OCI-LY7 (cell line): ENCODE measurements at regions not wholly inside any gene's neighbourhood (a gene's known extent, or its start where the extent isn't known, plus 50 kb on each side); places are given as distances from the start of the nearest gene placed in this dataset.

Experiments used
- BruUV-seq: library from RNA; stranded (reverse); fragments of 400-500 nt; replicated peaks from 2 replicates; lab custom pipeline; 2021; lab: Mats Ljungman, UMichigan
- CTCF ChIA-PET: fragments of 300-600 bp; sonication (Branson Sonifier 250); formaldehyde crosslinking; loops from one replicate; lab custom pipeline; 2022; ENCODE audit warnings: antibody characterized with exemption; ENCODE audit not compliant: unreplicated experiment; lab: Charles Lee
- POLR2A ChIA-PET: fragments of 300-600 bp; sonication (Branson Sonifier 250); formaldehyde crosslinking; loops from one replicate; lab custom pipeline; 2022; ENCODE audit warnings: antibody characterized with exemption; lab: Charles Lee
- DNase-seq: peaks from one replicate; pipeline ENCODE4 v3.0.0-alpha.2; 2015; ENCODE audit warnings: low spot score
- H2AFZ ChIP-seq: fragments of 200-600 bp; sonication (generic), shearing (Covaris generic); 2 replicates; pipeline ENCODE4 v1.6.1; 2014; ENCODE audit warnings: mild to moderate bottlenecking, antibody characterized with exemption, low read length, moderate library complexity
- H3K27ac ChIP-seq: fragments of 200-600 bp; sonication (generic); 2 replicates; pipeline ENCODE4 v1.5.1; 2014; ENCODE audit warnings: mixed run types, low read depth, mild to moderate bottlenecking, moderate library complexity, low read length, inconsistent platforms; ENCODE audit not compliant: poor library complexity, severe bottlenecking
- H3K36me3 ChIP-seq: fragments of 200-600 bp; sonication (generic); 2 replicates; pipeline ENCODE4 v1.6.1; 2014; ENCODE audit warnings: mild to moderate bottlenecking, antibody characterized with exemption, low read length, moderate library complexity, mixed read lengths; ENCODE audit not compliant: insufficient read depth
- H3K4me1 ChIP-seq: fragments of 200-600 bp; sonication (generic); 2 replicates; pipeline ENCODE4 v1.5.1; 2014; ENCODE audit warnings: mild to moderate bottlenecking, low read length; ENCODE audit not compliant: insufficient read depth, poor library complexity, severe bottlenecking
- H3K4me2 ChIP-seq: fragments of 200-600 bp; sonication (generic); 2 replicates; pipeline ENCODE4 v1.6.1; 2014; ENCODE audit warnings: mild to moderate bottlenecking, low read length
- H3K4me3 ChIP-seq: fragments of 200-600 bp; sonication (generic); 2 replicates; pipeline ENCODE4 v1.5.1; 2014; ENCODE audit warnings: mild to moderate bottlenecking, low read depth, low read length; ENCODE audit not compliant: poor library complexity, severe bottlenecking
- H3K79me2 ChIP-seq: fragments of 200-600 bp; sonication (generic); 2 replicates; pipeline ENCODE4 v1.6.1; 2016; ENCODE audit warnings: low read depth, mild to moderate bottlenecking, low read length, moderate library complexity, mixed read lengths; ENCODE audit not compliant: insufficient read depth
- H3K9me2 ChIP-seq: fragments of 200-600 bp; sonication (generic); 2 replicates; pipeline ENCODE4 v1.6.1; 2016; ENCODE audit warnings: mild to moderate bottlenecking, low read length, mixed read lengths; ENCODE audit not compliant: insufficient read depth
- H3K9me3 ChIP-seq: fragments of 200-600 bp; sonication (generic); 2 replicates; pipeline ENCODE4 v1.6.1; 2014; ENCODE audit warnings: mild to moderate bottlenecking, mixed run types, low read length, mixed read lengths
- H4K20me1 ChIP-seq: fragments of 200-600 bp; sonication (generic); 2 replicates; pipeline ENCODE4 v1.6.1; 2014; ENCODE audit warnings: mild to moderate bottlenecking, antibody characterized with exemption, low read length, moderate library complexity, mixed read lengths; ENCODE audit not compliant: insufficient read depth
- EZH2phosphoT487 ChIP-seq: fragments of 200-600 bp; sonication (generic); IDR thresholded peaks from 2 replicates; pipeline ENCODE4 v1.6.1; 2018; ENCODE audit warnings: low read depth, borderline replicate concordance, mild to moderate bottlenecking, mixed run types, antibody characterized with exemption, low read length, moderate library complexity, mixed read lengths
- intact Hi-C: fragments of 100-400 bp; cut with micrococcal nuclease; formaldehyde crosslinking; loops from one replicate; pipeline ENCODE4 v1.10.0; 2022; ENCODE audit not compliant: unreplicated experiment
- TF ChIP-seq, protein P1 (sequence below): fragments of 200-600 bp; sonication (generic); conservative IDR thresholded peaks from 2 replicates; pipeline ENCODE4 v1.5.1; 2014; ENCODE audit warnings: mild to moderate bottlenecking, antibody characterized with exemption, low read length, moderate library complexity, mixed read lengths

DNA sequence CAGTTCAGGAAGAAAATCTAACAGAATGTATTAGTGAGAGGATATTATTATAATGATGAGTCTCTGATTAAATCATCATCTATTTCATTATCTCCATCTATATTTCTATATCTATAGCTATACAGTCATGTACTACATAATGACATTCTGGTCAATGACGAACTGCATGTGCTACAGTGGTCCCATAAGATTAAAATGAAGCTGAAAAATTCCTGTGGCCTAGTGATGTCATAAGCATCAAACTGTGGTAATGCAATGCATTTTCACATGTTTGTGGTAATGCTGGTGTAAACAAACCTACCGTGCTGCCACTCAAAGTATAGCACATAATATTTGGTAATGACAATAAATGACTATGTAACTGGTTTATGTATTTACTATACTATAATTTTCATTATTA is 1127.9 kb upstream of the CHAC2 start:
- no peaks in the 10 kb centered on the region for H3K4me1 ChIP-seq
- no peaks in the 10 kb centered on the region for H3K9me3 ChIP-seq
- H3K27ac ChIP-seq: no peak overlapping the region
- H3K36me3 ChIP-seq: no peaks in the 10 kb centered on the region
- H3K4me3 ChIP-seq: no peak overlapping the region
- CTCF ChIA-PET: no interaction called here
- no TSS peak for BruUV-seq
- H3K9me2 ChIP-seq: no peaks in the 10 kb centered on the region
- H3K4me2 ChIP-seq: no peak overlapping the region
- no peak for TF ChIP-seq EZH2phosphoT487
- TF ChIP-seq, protein P1, sequence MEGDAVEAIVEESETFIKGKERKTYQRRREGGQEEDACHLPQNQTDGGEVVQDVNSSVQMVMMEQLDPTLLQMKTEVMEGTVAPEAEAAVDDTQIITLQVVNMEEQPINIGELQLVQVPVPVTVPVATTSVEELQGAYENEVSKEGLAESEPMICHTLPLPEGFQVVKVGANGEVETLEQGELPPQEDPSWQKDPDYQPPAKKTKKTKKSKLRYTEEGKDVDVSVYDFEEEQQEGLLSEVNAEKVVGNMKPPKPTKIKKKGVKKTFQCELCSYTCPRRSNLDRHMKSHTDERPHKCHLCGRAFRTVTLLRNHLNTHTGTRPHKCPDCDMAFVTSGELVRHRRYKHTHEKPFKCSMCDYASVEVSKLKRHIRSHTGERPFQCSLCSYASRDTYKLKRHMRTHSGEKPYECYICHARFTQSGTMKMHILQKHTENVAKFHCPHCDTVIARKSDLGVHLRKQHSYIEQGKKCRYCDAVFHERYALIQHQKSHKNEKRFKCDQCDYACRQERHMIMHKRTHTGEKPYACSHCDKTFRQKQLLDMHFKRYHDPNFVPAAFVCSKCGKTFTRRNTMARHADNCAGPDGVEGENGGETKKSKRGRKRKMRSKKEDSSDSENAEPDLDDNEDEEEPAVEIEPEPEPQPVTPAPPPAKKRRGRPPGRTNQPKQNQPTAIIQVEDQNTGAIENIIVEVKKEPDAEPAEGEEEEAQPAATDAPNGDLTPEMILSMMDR: no peak
- no peaks in the 10 kb centered on the region for H3K79me2 ChIP-seq
- intact Hi-C loops: no loop called here
- no peak for DNase-seq
- H4K20me1 ChIP-seq: no peaks in the 10 kb centered on the region
- H2AFZ ChIP-seq: no peak overlapping the region
- POLR2A ChIA-PET: no interaction called here

DNA sequence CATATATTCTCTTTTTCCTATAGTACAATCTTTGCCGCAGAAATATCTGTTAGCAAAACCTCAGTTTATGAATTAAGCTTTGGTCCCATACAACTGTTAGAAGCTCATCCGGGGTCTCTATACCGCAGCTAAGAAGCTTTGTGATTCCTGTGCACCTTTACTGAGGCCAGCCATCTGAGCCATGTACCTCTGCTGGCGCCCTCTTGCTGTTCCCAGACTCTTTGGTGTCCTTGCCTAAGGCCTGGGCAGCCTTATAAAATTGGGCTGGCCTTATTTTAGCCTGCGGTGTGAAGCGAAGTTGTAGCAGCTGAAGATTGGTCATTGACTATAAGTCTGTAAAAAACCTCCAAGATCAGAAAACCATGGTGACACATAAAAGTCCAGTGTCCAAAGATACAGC is 1135.1 kb upstream of the CHAC2 start:
- H2AFZ ChIP-seq: no peak overlapping the region
- no peak for TF ChIP-seq EZH2phosphoT487
- TF ChIP-seq, protein P1: no peak
- H3K9me2 ChIP-seq: no peaks in the 10 kb centered on the region
- H3K9me3 ChIP-seq: no peaks in the 10 kb centered on the region
- no peaks in the 10 kb centered on the region for H3K36me3 ChIP-seq
- no peak overlapping the region for H3K27ac ChIP-seq
- H3K4me1 ChIP-seq: no peaks in the 10 kb centered on the region
- no peaks in the 10 kb centered on the region for H3K79me2 ChIP-seq
- no peaks in the 10 kb centered on the region for H4K20me1 ChIP-seq
- no peak overlapping the region for H3K4me3 ChIP-seq
- no peak overlapping the region for H3K4me2 ChIP-seq
- intact Hi-C loops: no loop called here
- ChIA-PET CTCF (no interaction called here), POLR2A (no interaction called here)
- no peak for DNase-seq
- BruUV-seq: no TSS peak

DNA sequence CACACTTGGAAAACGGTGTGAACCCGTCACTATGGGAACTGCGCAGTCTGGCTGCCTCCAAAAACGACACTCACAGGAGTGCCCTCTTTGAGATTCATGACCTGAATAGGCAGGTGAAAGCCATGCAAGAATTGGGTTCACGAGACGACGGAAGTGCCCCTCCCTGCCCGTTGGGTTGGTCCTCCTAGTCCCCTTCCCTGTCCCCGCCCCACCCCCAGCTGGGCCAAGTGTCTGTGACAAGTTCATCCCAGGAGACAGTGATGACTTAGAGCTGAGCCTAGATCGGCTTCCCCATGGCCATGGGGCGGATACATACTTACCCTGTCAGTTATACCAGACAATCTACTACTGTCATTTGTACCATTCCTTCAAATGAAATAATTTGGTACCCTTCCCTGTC is 1137.7 kb upstream of the CHAC2 start:
- Histone ChIP-seq H3K27ac (no peak overlapping the region), H2AFZ (no peak overlapping the region), H3K4me2 (no peak overlapping the region), H3K36me3 (no peaks in the 10 kb centered on the region), H3K79me2 (no peaks in the 10 kb centered on the region), H3K4me1 (no peaks in the 10 kb centered on the region), H3K9me2 (no peaks in the 10 kb centered on the region), H3K9me3 (no peaks in the 10 kb centered on the region), H4K20me1 (no peaks in the 10 kb centered on the region), H3K4me3 (no peak overlapping the region)
- ChIA-PET POLR2A (no interaction called here), CTCF (no interaction called here)
- intact Hi-C loops: no loop called here
- no TSS peak for BruUV-seq
- DNase-seq: no peak
- TF ChIP-seq, protein P1: no peak
- no peak for TF ChIP-seq EZH2phosphoT487
